Astrocyte of the spinal cord (primary cell): ENCODE measurements at regions not wholly inside any gene's neighbourhood (a gene's known extent, or its start where the extent isn't known, plus 50 kb on each side); places are given as distances from the start of the nearest gene placed in this dataset.

Source experiments
- DNase-seq: peaks from one replicate; pipeline ENCODE4 v3.0.0; 2011; ENCODE audit warnings: low read depth, low spot score
- H3K4me3 ChIP-seq: 2 replicates; pipeline ENCODE4 v1.5.1; 2011; ENCODE audit warnings: low read depth, mild to moderate bottlenecking, low read length, moderate library complexity
- CTCF ChIP-seq: IDR thresholded peaks from 2 replicates; pipeline ENCODE4 v1.5.1; 2012; ENCODE audit warnings: low read depth, mild to moderate bottlenecking, low read length, inconsistent platforms
- in situ Hi-C: cut with HindIII; loops from 2 replicates; pipeline ENCODE4 v1.10.0; 2017; ENCODE audit warnings: low sequenced_read_pairs

- in situ Hi-C loops: no loop called here
- DNase-seq: no peak
- H3K4me3 ChIP-seq: no peak overlapping the region
- TF ChIP-seq CTCF: no peak
Observed at GRCh38 chr10:2121929-2122328, 384.6 kb upstream of the ADARB2 start.

- DNase-seq: no peak
- H3K4me3 ChIP-seq: no peak overlapping the region
- in situ Hi-C loops: no loop called here
- TF ChIP-seq CTCF: no peak
Observed at GRCh38 chr10:2121315-2121714, 384.0 kb upstream of the ADARB2 start.

DNA sequence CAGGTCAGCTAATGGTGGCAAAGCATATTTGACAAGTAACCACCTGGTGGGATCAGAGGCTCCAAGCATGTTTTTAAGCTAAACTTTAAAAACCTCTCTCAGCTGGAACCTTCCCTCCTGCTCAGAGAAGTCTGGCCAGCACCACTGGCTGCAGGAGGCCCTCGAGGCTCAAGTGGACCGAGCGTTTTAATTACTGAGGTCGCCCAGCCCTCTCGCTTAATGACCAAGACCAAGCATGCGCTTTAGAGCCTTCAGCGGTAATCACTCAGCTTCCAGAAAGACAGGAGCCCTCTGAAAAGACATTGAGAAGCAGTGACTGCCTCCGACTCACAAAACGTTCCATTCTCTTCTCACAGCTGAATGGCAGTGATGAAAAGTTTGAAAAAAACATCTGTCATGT, 383.4 kb upstream of the ADARB2 start:
- no peak for TF ChIP-seq CTCF
- no peak for DNase-seq
- in situ Hi-C loops: no loop called here
- no peak overlapping the region for H3K4me3 ChIP-seq

- DNase-seq: peak; percentile 52
- TF ChIP-seq CTCF: no peak
- H3K4me3 ChIP-seq: no peak overlapping the region
- in situ Hi-C loops: no loop called here
Observed at GRCh38 chr10:2119316-2119715, 382.0 kb upstream of the ADARB2 start.

GRCh38 chr10:2118201-2118600, 380.9 kb upstream of the ADARB2 start:
- TF ChIP-seq CTCF: no peak
- DNase-seq: no peak
- in situ Hi-C loops: no loop called here
- no peak overlapping the region for H3K4me3 ChIP-seq

- no peak for TF ChIP-seq CTCF
- H3K4me3 ChIP-seq: no peak overlapping the region
- in situ Hi-C loops: no loop called here
- no peak for DNase-seq
Observed at GRCh38 chr10:2117641-2118040, 380.3 kb upstream of the ADARB2 start.

- in situ Hi-C loops: no loop called here
- peak; percentile 64 for DNase-seq
- H3K4me3 ChIP-seq: no peak overlapping the region
- TF ChIP-seq CTCF: no peak
Observed at GRCh38 chr10:2111965-2112364, 374.6 kb upstream of the ADARB2 start.
